Testis (tissue), 2 donors: ENCODE measurements at regions not wholly inside any gene's neighbourhood (a gene's known extent, or its start where the extent isn't known, plus 50 kb on each side); places are given as distances from the start of the nearest gene placed in this dataset.
A peak's percentile ranks its signal among the peaks of the same experiment; 100 is the strongest.

Experiments used
- DNase-seq: peaks from one replicate; pipeline ENCODE4 v3.0.0-alpha.2; 2019
- H3K27ac ChIP-seq, 2 donors: fragments of 200-600 bp; sonication (generic); one replicate each; pipeline ENCODE4 v1.5.1; 2019
- H3K27me3 ChIP-seq: fragments of 200-600 bp; sonication (generic); one replicate; pipeline ENCODE4 v1.5.1; 2019
- H3K36me3 ChIP-seq: fragments of 200-600 bp; sonication (generic); one replicate; pipeline ENCODE4 v1.5.1; 2017; ENCODE audit warnings: low read depth; ENCODE audit errors: missing control alignments
- H3K4me1 ChIP-seq: fragments of 200-600 bp; sonication (generic); one replicate; pipeline ENCODE4 v1.5.1; 2019
- H3K4me3 ChIP-seq, 2 donors: fragments of 200-600 bp; sonication (generic); one replicate each; pipeline ENCODE4 v1.5.1; 2017 to 2019
- H3K9me3 ChIP-seq: fragments of 200-600 bp; sonication (generic); one replicate; pipeline ENCODE4 v1.5.1; 2017
- POLR2A ChIP-seq: fragments of 450-650 bp; IDR thresholded peaks from one replicate; pipeline ENCODE4 v1.6.1; 2017; ENCODE audit warnings: antibody characterized with exemption, mild to moderate bottlenecking, moderate library complexity
- WGBS, 2 donors: methylation state at CpG; one replicate each; pipeline ENCODE4 v1.1.5; 2018; 5-methylcytosine and 5-hydroxymethylcytosine counted together
- intact Hi-C: fragments of 100-400 bp; cut with DNase I; formaldehyde crosslinking; loops from one replicate; pipeline ENCODE4 v1.15.1; 2023; ENCODE audit warnings: low total_unique reads
- TF ChIP-seq, protein P1 (sequence below), 3 experiments: fragments of 450-650 bp in 2 of 3; fragments of 200-600 bp in 1 of 3; sonication (generic) in 1 of 3; IDR thresholded peaks; one replicate each; pipeline ENCODE4 v1.5.1; 2016 to 2019; ENCODE audit warnings: antibody characterized with exemption in 3 of 3, mild to moderate bottlenecking in 2 of 3, moderate library complexity in 1 of 3

DNA sequence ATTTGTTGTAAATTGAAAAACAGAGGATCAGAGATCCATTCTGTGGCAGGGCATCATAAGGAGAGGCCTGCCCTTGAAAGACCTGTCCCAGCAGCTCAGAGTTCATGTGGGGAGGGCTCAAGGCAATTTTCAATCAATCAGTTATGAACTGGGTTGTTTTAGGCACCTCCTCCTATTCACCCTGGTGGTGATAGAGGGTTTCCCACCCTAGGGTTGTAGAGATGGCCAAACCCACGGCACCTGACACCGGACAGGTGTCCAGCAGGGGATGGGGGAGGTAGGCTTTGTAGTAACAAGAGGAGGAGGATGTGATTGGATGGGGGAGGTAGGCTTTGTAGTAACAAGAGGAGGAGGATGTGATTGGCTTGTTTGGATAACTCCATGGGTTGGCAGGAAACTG is 205.7 kb downstream of the SOCS6 start:
- H3K27ac ChIP-seq = no peak overlapping the region
- H3K36me3 ChIP-seq = no peaks in the 10 kb centered on the region
- TF ChIP-seq, protein P1, sequence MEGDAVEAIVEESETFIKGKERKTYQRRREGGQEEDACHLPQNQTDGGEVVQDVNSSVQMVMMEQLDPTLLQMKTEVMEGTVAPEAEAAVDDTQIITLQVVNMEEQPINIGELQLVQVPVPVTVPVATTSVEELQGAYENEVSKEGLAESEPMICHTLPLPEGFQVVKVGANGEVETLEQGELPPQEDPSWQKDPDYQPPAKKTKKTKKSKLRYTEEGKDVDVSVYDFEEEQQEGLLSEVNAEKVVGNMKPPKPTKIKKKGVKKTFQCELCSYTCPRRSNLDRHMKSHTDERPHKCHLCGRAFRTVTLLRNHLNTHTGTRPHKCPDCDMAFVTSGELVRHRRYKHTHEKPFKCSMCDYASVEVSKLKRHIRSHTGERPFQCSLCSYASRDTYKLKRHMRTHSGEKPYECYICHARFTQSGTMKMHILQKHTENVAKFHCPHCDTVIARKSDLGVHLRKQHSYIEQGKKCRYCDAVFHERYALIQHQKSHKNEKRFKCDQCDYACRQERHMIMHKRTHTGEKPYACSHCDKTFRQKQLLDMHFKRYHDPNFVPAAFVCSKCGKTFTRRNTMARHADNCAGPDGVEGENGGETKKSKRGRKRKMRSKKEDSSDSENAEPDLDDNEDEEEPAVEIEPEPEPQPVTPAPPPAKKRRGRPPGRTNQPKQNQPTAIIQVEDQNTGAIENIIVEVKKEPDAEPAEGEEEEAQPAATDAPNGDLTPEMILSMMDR (IDR thresholded peaks at IDR 0.05) = no peak
- H3K4me1 ChIP-seq = peaks cover 5% of the 10 kb centered on the region
- intact Hi-C loops = no loop called here
- WGBS, 2 donors = 90 to 100% methylated on average over 2 of the region's 2 CpGs
- no peak overlapping the region for H3K4me3 ChIP-seq
- no peaks in the 10 kb centered on the region for H3K27me3 ChIP-seq
- H3K9me3 ChIP-seq = no peaks in the 10 kb centered on the region
- no peak for DNase-seq

DNA sequence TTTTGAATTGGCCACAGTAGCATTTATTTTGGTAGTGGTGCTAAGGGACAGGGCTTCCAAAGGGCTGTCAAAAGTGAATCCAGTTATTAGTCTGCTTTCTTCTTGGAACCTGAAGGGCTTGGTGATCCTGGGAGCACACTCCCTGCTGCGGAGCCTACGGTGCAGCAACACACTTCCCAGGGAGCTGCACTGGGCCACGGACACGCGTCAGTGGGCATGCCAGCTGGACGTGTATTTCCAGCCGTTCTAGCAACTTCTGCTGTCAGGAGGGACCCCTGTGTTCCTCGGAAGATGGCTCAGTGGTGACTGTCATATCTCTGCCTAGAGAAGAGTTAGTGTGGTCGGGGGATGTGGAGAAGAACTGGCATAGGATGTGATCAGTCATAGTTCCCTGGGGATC is 204.6 kb downstream of the SOCS6 start:
- Histone ChIP-seq H3K4me1 (peaks cover 7% of the 10 kb centered on the region), H3K27ac (no peak overlapping the region), H3K36me3 (no peaks in the 10 kb centered on the region), H3K27me3 (no peaks in the 10 kb centered on the region), H3K9me3 (no peaks in the 10 kb centered on the region), H3K4me3 (no peak overlapping the region)
- TF ChIP-seq POLR2A = no peak
- TF ChIP-seq, protein P1 (IDR thresholded peaks at IDR 0.05) = no peak
- no peak for DNase-seq
- 82 to 86% methylated on average over 9 of the region's 9 CpGs for WGBS, 2 donors
- intact Hi-C loops = no loop called here

DNA sequence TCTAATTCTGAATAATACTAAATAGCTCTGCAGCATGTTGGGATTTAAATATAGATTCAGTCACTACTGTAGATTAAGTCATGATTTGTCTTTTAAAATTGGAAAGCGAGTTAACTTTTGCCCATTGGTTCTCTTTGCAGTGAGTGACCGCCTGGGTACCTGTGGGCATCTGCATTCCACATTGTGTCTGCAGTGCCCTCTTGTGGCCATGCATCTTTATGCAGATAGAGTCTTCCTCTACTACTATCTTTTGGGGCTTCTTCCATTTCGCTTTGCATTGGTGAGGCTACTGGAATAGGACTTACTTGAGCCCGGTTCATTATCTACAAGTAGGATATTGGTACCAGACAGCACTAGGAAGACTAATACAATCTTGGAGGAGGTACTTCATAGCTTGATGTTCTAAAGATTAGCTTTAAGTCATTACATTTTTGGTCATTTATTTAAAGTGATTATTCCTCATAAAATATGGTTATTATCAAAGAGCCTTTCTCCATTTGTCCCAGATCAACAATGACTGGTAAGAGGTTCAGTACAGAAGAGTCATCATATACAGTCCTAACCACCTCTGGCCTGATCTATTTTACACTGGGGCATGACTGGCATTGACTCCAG is 203.0 kb downstream of the SOCS6 start:
- intact Hi-C loops = no loop called here
- TF ChIP-seq, protein P1 (IDR thresholded peaks at IDR 0.05) = peak; percentile 41 to 80 (median 52)
- TF ChIP-seq POLR2A = no peak
- Histone ChIP-seq H3K4me1 (peaks cover 7% of the 10 kb centered on the region), H3K27ac (no peak overlapping the region), H3K4me3 (no peak overlapping the region), H3K27me3 (no peaks in the 10 kb centered on the region), H3K9me3 (no peaks in the 10 kb centered on the region), H3K36me3 (no peaks in the 10 kb centered on the region)
- peak; percentile 86 for DNase-seq
- WGBS, 2 donors = 67 to 79% methylated on average over 4 of the region's 4 CpGs

DNA sequence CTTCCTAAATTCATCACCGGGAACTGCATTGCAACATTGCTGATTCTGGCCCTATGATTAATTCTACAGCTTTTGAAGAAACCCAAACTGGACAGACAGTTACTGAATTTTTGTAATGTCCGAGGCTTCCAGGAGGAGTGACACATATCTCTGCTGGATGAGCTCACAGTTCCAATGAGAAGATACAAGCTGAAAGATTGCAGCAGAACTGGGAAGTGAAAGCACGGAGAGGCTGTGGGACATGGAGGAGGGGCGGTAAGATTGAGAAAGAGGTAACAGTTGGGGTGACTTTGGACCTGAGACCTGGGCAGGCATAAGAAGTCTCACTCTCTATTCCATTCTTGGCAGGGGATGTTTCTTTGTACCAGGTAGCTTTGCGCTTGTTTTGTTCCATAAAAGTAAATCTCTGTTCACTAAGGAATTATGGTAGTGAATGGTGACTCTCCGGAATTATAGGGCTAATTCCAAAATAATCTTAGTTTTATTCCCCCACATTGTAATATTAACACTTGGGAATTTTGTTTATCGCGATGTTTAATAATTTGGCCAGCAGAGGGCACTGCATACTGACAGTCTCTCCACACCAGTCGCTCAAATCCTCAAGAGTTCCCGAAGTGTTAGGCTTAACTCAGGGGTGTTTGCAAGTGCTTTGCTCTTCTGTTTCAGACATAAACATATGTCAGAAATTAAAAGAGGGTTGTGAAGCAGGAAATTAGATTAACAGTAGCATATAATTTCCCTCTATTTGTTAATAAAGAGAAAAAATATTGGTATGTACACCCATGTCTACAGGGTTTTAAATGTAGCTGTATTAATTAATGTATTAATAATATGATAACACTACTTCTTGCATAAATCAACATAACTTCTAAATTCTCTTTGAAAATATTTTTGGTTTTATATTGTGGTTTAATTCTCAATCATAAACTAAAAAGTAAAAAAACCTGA is 201.4 kb downstream of the SOCS6 start:
- intact Hi-C loops = no loop called here
- H3K36me3 ChIP-seq = no peaks in the 10 kb centered on the region
- H3K4me1 ChIP-seq = peaks cover 7% of the 10 kb centered on the region
- no peak for TF ChIP-seq POLR2A
- TF ChIP-seq, protein P1 (IDR thresholded peaks at IDR 0.05) = peak; percentile 40 to 64 (median 50)
- no peak overlapping the region for H3K4me3 ChIP-seq
- no peak overlapping the region for H3K27ac ChIP-seq
- no peaks in the 10 kb centered on the region for H3K27me3 ChIP-seq
- 16 to 18% methylated on average over 10 of the region's 10 CpGs for WGBS, 2 donors
- DNase-seq = peak; percentile 67
- H3K9me3 ChIP-seq = no peaks in the 10 kb centered on the region
